HepG2 (cell line): ENCODE measurements at regions not wholly inside any gene's neighbourhood (a gene's known extent, or its start where the extent isn't known, plus 50 kb on each side); places are given as distances from the start of the nearest gene placed in this dataset.

Experiments used
- ATAC-seq: fragments of 200-7000 bp; cut with Tn5 transposase; 3 replicates; pipeline ENCODE4 v1.9.1; 2020; ENCODE audit warnings: mild to moderate bottlenecking, moderate library complexity
- BruUV-seq: library from RNA; stranded (reverse); fragments of 400-500 nt; replicated peaks from 2 replicates; lab custom pipeline; 2021; lab: Mats Ljungman, UMichigan
- CTCF ChIA-PET: fragments of 300-600 bp; formaldehyde crosslinking; extraction: SDS; loops from one replicate; lab custom pipeline; 2021; ENCODE audit warnings: low total read pairs, inconsistent platforms, low intra/inter-chr PET ratio; lab: Yijun Ruan, JAX
- POLR2A ChIA-PET: fragments of 350-600 bp; sonication (Branson Sonifier 250); formaldehyde crosslinking; loops from one replicate; lab custom pipeline; 2020; ENCODE audit warnings: antibody characterized with exemption, inconsistent platforms; lab: Yijun Ruan, JAX
- DNase-seq: peaks from one replicate; pipeline ENCODE4 v3.0.0-alpha.2; 2015; ENCODE audit warnings: low spot score
- FAIRE-seq: peaks from 3 replicates; lab custom pipeline; 2011; peaks lifted over from hg19 to GRCh38; lab: Jason Lieb, UNC
- H2AFZ ChIP-seq: one replicate; pipeline ENCODE4 v1.6.1; 2011; ENCODE audit warnings: low read length, inconsistent platforms
- H3K27ac ChIP-seq: fragments of 300-600 bp; 3 replicates; pipeline ENCODE4 v1.8.0; 2011; ENCODE audit warnings: mixed run types, mild to moderate bottlenecking, mixed read lengths, low read length, inconsistent platforms; ENCODE audit not compliant: insufficient read depth; ENCODE audit errors: extremely low read length
- H3K27me3 ChIP-seq, 2 experiments: fragments of 200-600 bp in 1 of 2; 2 replicates in 1 of 2; 3 replicates in 1 of 2; pipeline versions ENCODE4 v1.6.0 to v1.8.0; 2011; ENCODE audit warnings: low read length in 2 of 2, mild to moderate bottlenecking in 2 of 2, moderate library complexity in 2 of 2, inconsistent platforms in 1 of 2; ENCODE audit not compliant: insufficient read depth in 2 of 2, control insufficient read depth in 1 of 2
- H3K36me3 ChIP-seq, 2 experiments: fragments of 200-600 bp in 1 of 2; replicated peaks in 1 of 2; 2 replicates in 1 of 2; 3 replicates in 1 of 2; pipeline versions ENCODE4 v1.5.1 to v1.8.0; 2011; ENCODE audit warnings: low read length in 2 of 2, inconsistent platforms in 1 of 2; ENCODE audit not compliant: insufficient read depth in 2 of 2, control insufficient read depth in 1 of 2
- H3K4me1 ChIP-seq: 2 replicates; pipeline ENCODE4 v1.5.1; 2012; ENCODE audit warnings: low read length, inconsistent platforms; ENCODE audit not compliant: insufficient read depth
- H3K4me2 ChIP-seq: 2 replicates; pipeline ENCODE4 v1.6.0; 2011; ENCODE audit warnings: low read depth, low read length, inconsistent platforms
- H3K4me3 ChIP-seq, 3 experiments: fragments of 200-600 bp in 1 of 3; sonication (generic), shearing (Covaris generic) in 1 of 3; replicated peaks in 1 of 3; 2 replicates each; pipeline ENCODE4 v1.5.1; 2011 to 2016; ENCODE audit warnings: low read length in 3 of 3, inconsistent platforms in 2 of 3, low read depth in 2 of 3, mild to moderate bottlenecking in 2 of 3, control low read depth in 1 of 3, mixed read lengths in 1 of 3; ENCODE audit not compliant: insufficient read depth in 1 of 3
- H3K79me2 ChIP-seq: one replicate; pipeline ENCODE4 v1.6.1; 2011; ENCODE audit warnings: low read length, inconsistent platforms; ENCODE audit not compliant: insufficient read depth
- H3K9ac ChIP-seq: 2 replicates; pipeline ENCODE4 v1.6.0; 2011; ENCODE audit warnings: mild to moderate bottlenecking, low read depth, low read length, inconsistent platforms; ENCODE audit not compliant: insufficient read depth
- H3K9me3 ChIP-seq: 2 replicates; pipeline ENCODE4 v1.5.1; 2012; ENCODE audit warnings: mild to moderate bottlenecking, low read length
- H4K20me1 ChIP-seq: 2 replicates; pipeline ENCODE4 v1.6.0; 2011; ENCODE audit warnings: inconsistent platforms, mild to moderate bottlenecking, low read length, moderate library complexity; ENCODE audit not compliant: insufficient read depth
- GABPA ChIP-seq, 2 experiments: IDR thresholded peaks; 2 replicates each; pipeline ENCODE4 v1.6.1; 2011 to 2016; ENCODE audit warnings: low read depth in 2 of 2, low read length in 1 of 2, missing biosample characterization in 1 of 2, missing genetic modification characterization in 1 of 2
- HMGA1 ChIP-seq: sonication (generic); formaldehyde crosslinking; conservative IDR thresholded peaks from 2 replicates; pipeline ENCODE4 v1.4.0; 2020; ENCODE audit warnings: missing genetic modification reagents
- HOXA3 ChIP-seq: sonication (generic); formaldehyde crosslinking; IDR thresholded peaks from 2 replicates; pipeline ENCODE4 v1.5.0; 2020; ENCODE audit warnings: missing genetic modification reagents
- KAT2B ChIP-seq: fragments of 150-350 bp; IDR thresholded peaks from 2 replicates; pipeline ENCODE4 v1.6.1; 2014; ENCODE audit warnings: low read depth, low read length, borderline replicate concordance
- MTA1 ChIP-seq: sonication (generic); formaldehyde crosslinking; IDR thresholded peaks from 2 replicates; pipeline ENCODE4 v1.4.0; 2020; ENCODE audit warnings: missing genetic modification reagents, mild to moderate bottlenecking, borderline replicate concordance
- MXD3 ChIP-seq: IDR thresholded peaks from 2 replicates; pipeline ENCODE4 v1.6.1; 2016; ENCODE audit warnings: mild to moderate bottlenecking, missing biosample characterization, missing genetic modification reagents
- NFAT5 ChIP-seq: sonication (generic); formaldehyde crosslinking; IDR thresholded peaks from 2 replicates; pipeline ENCODE4 v1.4.0; 2020; ENCODE audit warnings: missing genetic modification reagents
- NR2F1 ChIP-seq, 2 experiments: fragments of 450-650 bp in 1 of 2; formaldehyde crosslinking in 1 of 2; IDR thresholded peaks; 2 replicates each; pipeline versions ENCODE4 v1.5.0 to v1.6.1; 2016 to 2020; ENCODE audit warnings: mild to moderate bottlenecking in 1 of 2, missing compliant biosample characterization in 1 of 2, missing genetic modification reagents in 1 of 2, moderate library complexity in 1 of 2
- POLR2AphosphoS2 ChIP-seq: IDR thresholded peaks from 2 replicates; pipeline ENCODE4 v1.6.1; 2011; ENCODE audit warnings: low read depth, low read length, improper control_type of control experiment
- RBM22 ChIP-seq: fragments of 200-400 bp; formaldehyde crosslinking; optimal IDR thresholded peaks from 2 replicates; pipeline ENCODE3; 2017; ENCODE audit warnings: mild to moderate bottlenecking, low read length, moderate library complexity
- RBM39 ChIP-seq: fragments of 200-400 bp; formaldehyde crosslinking; IDR thresholded peaks from one replicate; pipeline ENCODE4 v1.6.1; 2018; ENCODE audit warnings: antibody characterized with exemption, mild to moderate bottlenecking, low read depth, low read length; ENCODE audit not compliant: poor library complexity, severe bottlenecking
- SRSF1 ChIP-seq: fragments of 200-400 bp; formaldehyde crosslinking; optimal IDR thresholded peaks from 2 replicates; pipeline ENCODE3; 2017; ENCODE audit warnings: mild to moderate bottlenecking, low read depth, low read length, moderate library complexity
- ZNF335 ChIP-seq: sonication (generic); formaldehyde crosslinking; IDR thresholded peaks from 2 replicates; pipeline ENCODE4 v1.4.0; 2020; ENCODE audit warnings: missing genetic modification reagents
- ZNF567 ChIP-seq: sonication (generic); formaldehyde crosslinking; IDR thresholded peaks from 2 replicates; pipeline ENCODE4 v1.8.1; 2023; ENCODE audit warnings: mild to moderate bottlenecking, missing genetic modification reagents, borderline replicate concordance
- ZNF678 ChIP-seq: sonication (generic); formaldehyde crosslinking; IDR thresholded peaks from 2 replicates; pipeline ENCODE4 v1.4.0; 2020; ENCODE audit warnings: mild to moderate bottlenecking, missing genetic modification reagents
- ZSCAN25 ChIP-seq: sonication (generic); formaldehyde crosslinking; IDR thresholded peaks from 2 replicates; pipeline ENCODE4 v1.8.0; 2022; ENCODE audit warnings: mild to moderate bottlenecking, missing genetic modification reagents
- ZUFSP ChIP-seq: sonication (generic); formaldehyde crosslinking; IDR thresholded peaks from 2 replicates; pipeline ENCODE4 v1.9.0; 2021; ENCODE audit warnings: missing genetic modification reagents, mild to moderate bottlenecking, borderline replicate concordance
- WGBS: methylation state at CpG from one replicate; pipeline ENCODE4 v1.1.6; 2017; ENCODE audit warnings: low lambda C conversion rate; 5-methylcytosine and 5-hydroxymethylcytosine counted together
- in situ Hi-C: cut with HindIII; loops from 2 replicates; pipeline ENCODE4 v1.10.0; 2017; ENCODE audit warnings: low pct_unique_long_range_greater_than_20kb; ENCODE audit not compliant: extremely low pct_ligation_motif_present
- intact Hi-C: fragments of 100-400 bp; cut with micrococcal nuclease; formaldehyde crosslinking; loops from one replicate; pipeline ENCODE4 v1.10.0; 2022; ENCODE audit not compliant: unreplicated experiment

- TF ChIP-seq NR2F1 (CRISPR knock-in tag; IDR thresholded peaks at IDR 0.05) (no peak), ZUFSP (no peak), SRSF1 (no peak), RBM22 (no peak), ZNF567 (no peak), HOXA3 (CRISPR knock-in tag) (no peak), ZSCAN25 (CRISPR knock-in tag) (no peak)
Measured at GRCh38 chr1:47684964-47685762, 247.3 kb downstream of the FOXD2 start (continued).

- Histone ChIP-seq H3K27me3 (peaks cover 7 to 38% of the 10 kb centered on the region in 2 experiments; a peak in 3 of 5 replicates), H2AFZ (no peak overlapping the region), H4K20me1 (no peaks in the 10 kb centered on the region), H3K36me3 (no peaks in the 10 kb centered on the region), H3K27ac (no peak overlapping the region), H3K4me1 (no peaks in the 10 kb centered on the region), H3K9ac (no peak overlapping the region), H3K9me3 (no peaks in the 10 kb centered on the region), H3K4me2 (no peak overlapping the region), H3K79me2 (no peaks in the 10 kb centered on the region), H3K4me3 (no peak overlapping the region)
- DNase-seq (no peak), ATAC-seq (no peak), FAIRE-seq (no peak)
- BruUV-seq, result no TSS peak
- ChIA-PET POLR2A (no interaction called here), CTCF (no interaction called here)
- intact Hi-C loops (no loop called here), in situ Hi-C loops (no loop called here)
- 13% methylated on average over 2 of the region's 2 CpGs for WGBS
- no peak for TF ChIP-seq HMGA1 (CRISPR knock-in tag)
- no peak for TF ChIP-seq ZNF678
- no peak for TF ChIP-seq MTA1 (CRISPR knock-in tag)
- TF ChIP-seq NFAT5 (CRISPR knock-in tag), result no peak
- no peak for TF ChIP-seq KAT2B
- TF ChIP-seq ZNF335 (CRISPR knock-in tag), result no peak
- TF ChIP-seq RBM39, result no peak
- no peak for TF ChIP-seq POLR2AphosphoS2
- no peak for TF ChIP-seq GABPA (IDR thresholded peaks at IDR 0.05; ENCODE audit: low read depth, low read length)
- no peak for TF ChIP-seq GABPA (CRISPR knock-in tag; IDR thresholded peaks at IDR 0.05; ENCODE audit: low read depth)
- TF ChIP-seq MXD3, result no peak
Measured at GRCh38 chr1:47685763-47686066, 247.9 kb downstream of the FOXD2 start.
